KMS-11 (cell line): ENCODE measurements at regions not wholly inside any gene's neighbourhood (a gene's known extent, or its start where the extent isn't known, plus 50 kb on each side); places are given as distances from the start of the nearest gene placed in this dataset.

ENCODE experiments used
- H2AFZ ChIP-seq: fragments of 200-600 bp; sonication (generic); 2 replicates; pipeline ENCODE4 v1.6.1; 2016; ENCODE audit warnings: antibody characterized with exemption, mixed run types, low read depth
- H3K27ac ChIP-seq: fragments of 200-600 bp; sonication (generic); 2 replicates; pipeline ENCODE4 v1.6.1; 2016; ENCODE audit warnings: mild to moderate bottlenecking, mixed run types
- H3K27me3 ChIP-seq: fragments of 200-600 bp; sonication (generic); 2 replicates; pipeline ENCODE4 v1.6.1; 2017; ENCODE audit warnings: mild to moderate bottlenecking, low read depth, mixed run types, moderate library complexity; ENCODE audit not compliant: insufficient read depth
- H3K36me3 ChIP-seq: fragments of 200-600 bp; sonication (generic); 2 replicates; pipeline ENCODE4 v1.6.1; 2017; ENCODE audit warnings: mild to moderate bottlenecking, mixed run types; ENCODE audit not compliant: insufficient read depth
- H3K4me1 ChIP-seq: fragments of 200-600 bp; sonication (generic); 2 replicates; pipeline ENCODE4 v1.6.1; 2016; ENCODE audit warnings: mild to moderate bottlenecking, low read depth, mixed run types; ENCODE audit not compliant: poor library complexity, severe bottlenecking
- H3K4me2 ChIP-seq: fragments of 200-600 bp; sonication (generic); 2 replicates; pipeline ENCODE4 v1.7.0; 2016; ENCODE audit warnings: mild to moderate bottlenecking, mixed run types
- H3K4me3 ChIP-seq: fragments of 200-600 bp; sonication (generic); IDR thresholded peaks from 2 replicates; pipeline ENCODE4 v1.6.1; 2017; ENCODE audit warnings: low read depth, low read length, mixed read lengths; ENCODE audit not compliant: insufficient read depth
- H3K79me2 ChIP-seq: fragments of 200-600 bp; sonication (generic); 2 replicates; pipeline ENCODE4 v1.6.1; 2016; ENCODE audit warnings: low read depth, mixed run types; ENCODE audit not compliant: insufficient read depth
- H3K9ac ChIP-seq: fragments of 200-600 bp; sonication (generic); 2 replicates; pipeline ENCODE4 v1.6.1; 2016; ENCODE audit warnings: mild to moderate bottlenecking, mixed run types
- H4K20me1 ChIP-seq: fragments of 200-600 bp; sonication (generic); 2 replicates; pipeline ENCODE4 v1.6.1; 2016; ENCODE audit warnings: mild to moderate bottlenecking, mixed run types; ENCODE audit not compliant: insufficient read depth
- TF ChIP-seq, protein P1 (sequence below): fragments of 200-600 bp; sonication (generic); conservative IDR thresholded peaks from 2 replicates; pipeline ENCODE4 v1.6.1; 2017; ENCODE audit warnings: low read depth, mild to moderate bottlenecking, antibody characterized with exemption, low read length, moderate library complexity, mixed read lengths

DNA sequence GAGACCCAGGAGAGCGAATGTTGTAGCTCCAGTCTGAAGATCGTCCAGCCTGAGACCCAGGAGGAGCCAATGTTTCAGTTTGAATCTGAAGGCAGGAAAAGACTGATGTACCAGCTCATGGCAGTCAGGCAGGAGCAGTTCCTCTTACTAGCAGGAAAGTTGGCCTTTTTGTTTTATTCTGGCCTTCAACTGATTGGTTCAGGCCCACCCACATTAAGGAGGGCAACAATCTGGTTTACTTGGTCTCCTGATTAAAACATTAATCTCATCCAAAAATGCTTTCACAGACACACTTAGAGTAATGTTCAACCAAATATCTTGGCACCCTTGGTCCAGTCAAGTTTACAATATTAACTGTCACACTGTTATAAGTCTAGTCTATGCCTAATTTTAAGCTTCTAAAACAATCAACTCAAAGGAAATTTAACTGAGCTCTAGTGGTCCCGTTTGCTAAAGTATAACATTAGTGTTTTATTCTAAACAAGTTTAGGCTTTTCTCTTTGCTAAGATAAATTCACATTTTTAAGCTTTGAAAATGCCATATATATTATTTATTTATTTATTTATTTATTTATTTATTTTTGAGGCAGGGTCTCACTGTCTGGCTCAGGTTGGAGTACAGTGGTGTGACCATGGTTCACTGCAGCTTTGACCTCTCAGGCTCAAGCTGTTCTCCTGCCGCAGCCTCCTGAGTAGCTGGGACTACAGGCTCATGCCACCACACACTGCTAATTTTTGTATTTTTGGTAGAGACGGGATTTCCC is 275.5 kb upstream of the SLC35B3 start:
- H3K36me3 ChIP-seq, result no peaks in the 10 kb centered on the region
- no peaks in the 10 kb centered on the region for H4K20me1 ChIP-seq

DNA sequence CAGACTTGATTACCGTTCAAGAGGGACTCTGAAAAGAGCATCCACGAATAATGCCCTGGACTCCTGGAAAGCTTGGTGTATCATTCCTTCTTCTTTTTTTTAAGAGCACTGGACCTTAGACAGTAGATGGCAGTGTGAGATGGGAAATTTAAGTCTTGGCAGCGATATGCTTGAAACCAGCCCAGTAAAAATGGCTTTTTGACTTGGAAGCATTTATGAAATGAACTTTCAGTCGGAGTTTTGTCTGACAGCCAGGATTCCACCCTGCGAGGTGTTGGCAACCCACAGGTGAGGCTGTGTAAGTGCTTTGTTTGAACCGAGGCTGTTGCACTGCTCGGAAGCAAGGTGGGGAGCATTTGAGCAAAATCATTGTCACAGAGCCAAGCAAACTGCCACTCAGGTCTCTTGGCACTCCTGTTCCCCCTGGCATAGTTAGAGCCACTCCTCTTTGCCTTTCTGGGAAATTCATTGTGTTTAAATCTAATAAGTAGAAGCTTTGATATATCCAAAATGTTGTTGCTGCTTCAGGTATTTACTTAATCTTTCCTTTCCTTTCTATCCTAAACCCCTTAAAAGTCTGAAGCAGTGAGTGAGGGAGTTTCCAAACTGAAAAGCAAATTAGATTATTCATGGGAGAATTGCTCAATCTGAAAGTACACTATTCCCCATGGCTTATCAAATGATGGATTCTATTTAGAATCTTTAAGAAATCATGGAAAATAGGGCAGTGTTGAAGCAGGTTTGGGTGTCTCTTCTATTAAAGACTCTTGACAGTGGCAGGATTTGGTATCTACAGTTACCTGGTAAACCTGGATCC is 272.8 kb upstream of the SLC35B3 start:
- Histone ChIP-seq H3K27me3 (no peaks in the 10 kb centered on the region), H3K4me2 (no peak overlapping the region), H3K4me3 (no peak overlapping the region), H4K20me1 (no peaks in the 10 kb centered on the region), H3K36me3 (no peaks in the 10 kb centered on the region), H3K9ac (no peak overlapping the region), H2AFZ (no peak overlapping the region), H3K27ac (no peak overlapping the region), H3K4me1 (no peaks in the 10 kb centered on the region), H3K79me2 (no peaks in the 10 kb centered on the region)
- TF ChIP-seq, protein P1, sequence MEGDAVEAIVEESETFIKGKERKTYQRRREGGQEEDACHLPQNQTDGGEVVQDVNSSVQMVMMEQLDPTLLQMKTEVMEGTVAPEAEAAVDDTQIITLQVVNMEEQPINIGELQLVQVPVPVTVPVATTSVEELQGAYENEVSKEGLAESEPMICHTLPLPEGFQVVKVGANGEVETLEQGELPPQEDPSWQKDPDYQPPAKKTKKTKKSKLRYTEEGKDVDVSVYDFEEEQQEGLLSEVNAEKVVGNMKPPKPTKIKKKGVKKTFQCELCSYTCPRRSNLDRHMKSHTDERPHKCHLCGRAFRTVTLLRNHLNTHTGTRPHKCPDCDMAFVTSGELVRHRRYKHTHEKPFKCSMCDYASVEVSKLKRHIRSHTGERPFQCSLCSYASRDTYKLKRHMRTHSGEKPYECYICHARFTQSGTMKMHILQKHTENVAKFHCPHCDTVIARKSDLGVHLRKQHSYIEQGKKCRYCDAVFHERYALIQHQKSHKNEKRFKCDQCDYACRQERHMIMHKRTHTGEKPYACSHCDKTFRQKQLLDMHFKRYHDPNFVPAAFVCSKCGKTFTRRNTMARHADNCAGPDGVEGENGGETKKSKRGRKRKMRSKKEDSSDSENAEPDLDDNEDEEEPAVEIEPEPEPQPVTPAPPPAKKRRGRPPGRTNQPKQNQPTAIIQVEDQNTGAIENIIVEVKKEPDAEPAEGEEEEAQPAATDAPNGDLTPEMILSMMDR, result no peak

More for the DNA sequence above, 275.5 kb upstream of the SLC35B3 start:
- Histone ChIP-seq H3K4me2 (no peak overlapping the region), H3K27me3 (no peaks in the 10 kb centered on the region), H3K4me1 (no peaks in the 10 kb centered on the region), H2AFZ (no peak overlapping the region), H3K79me2 (no peaks in the 10 kb centered on the region), H3K9ac (no peak overlapping the region), H3K27ac (no peak overlapping the region), H3K4me3 (no peak overlapping the region)
- TF ChIP-seq, protein P1, result no peak

DNA sequence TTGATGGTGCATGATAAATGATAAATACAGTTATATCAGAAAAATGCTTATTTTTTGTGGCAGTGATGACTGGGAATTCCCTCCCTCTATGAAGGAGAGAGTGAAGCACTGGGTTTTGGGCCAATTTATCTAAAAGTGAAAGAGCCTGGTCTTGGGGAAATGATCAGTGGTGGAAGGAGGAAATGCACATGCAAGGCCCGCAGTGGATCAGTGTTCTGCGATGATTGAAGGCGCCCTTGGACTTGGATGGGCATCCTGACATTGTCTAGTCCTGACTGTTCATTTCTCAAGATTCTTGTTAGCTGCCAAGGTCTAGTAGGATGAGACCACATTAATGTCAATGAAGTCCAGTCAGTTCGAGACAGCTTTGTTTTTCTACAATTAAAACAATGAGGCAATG is 272.0 kb upstream of the SLC35B3 start:
- H3K27ac ChIP-seq, result no peak overlapping the region
- H3K36me3 ChIP-seq, result no peaks in the 10 kb centered on the region
- H3K4me3 ChIP-seq, result no peak overlapping the region
- TF ChIP-seq, protein P1, result no peak
- H3K79me2 ChIP-seq, result no peaks in the 10 kb centered on the region
- no peak overlapping the region for H3K9ac ChIP-seq
- H2AFZ ChIP-seq, result no peak overlapping the region
- H3K4me2 ChIP-seq, result no peak overlapping the region
- H4K20me1 ChIP-seq, result no peaks in the 10 kb centered on the region
- H3K27me3 ChIP-seq, result no peaks in the 10 kb centered on the region
- H3K4me1 ChIP-seq, result no peaks in the 10 kb centered on the region

DNA sequence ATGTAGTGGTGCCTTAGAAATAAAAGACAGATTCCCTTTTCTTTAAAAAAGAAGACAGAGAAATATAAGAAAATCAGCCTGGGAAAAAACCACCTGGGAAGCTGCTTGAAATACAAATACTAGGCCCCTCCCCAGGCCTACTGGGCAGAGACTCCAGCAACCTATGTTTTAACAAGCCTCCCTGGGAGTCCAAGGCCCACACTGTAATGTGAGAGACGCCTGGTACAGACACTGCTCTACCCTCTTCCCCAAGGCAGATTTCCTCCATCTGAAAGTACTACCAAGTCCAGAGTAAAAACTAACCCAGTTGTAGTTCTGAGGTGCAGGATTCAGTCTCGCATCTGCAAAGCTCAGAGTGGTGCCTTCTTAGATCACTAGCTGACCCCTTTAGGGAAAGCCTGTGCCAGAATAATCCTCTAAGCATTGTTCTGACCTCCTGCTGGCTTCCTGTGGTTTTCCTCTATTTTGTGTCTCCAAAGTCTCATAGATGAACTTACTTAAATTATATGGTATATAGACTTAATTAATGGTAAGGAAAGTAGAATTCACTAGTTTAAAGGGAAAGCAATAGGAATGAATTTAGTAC is 270.2 kb upstream of the SLC35B3 start:
- Histone ChIP-seq H2AFZ (no peak overlapping the region), H3K4me1 (no peaks in the 10 kb centered on the region), H3K36me3 (no peaks in the 10 kb centered on the region), H3K9ac (no peak overlapping the region), H4K20me1 (no peaks in the 10 kb centered on the region), H3K27me3 (no peaks in the 10 kb centered on the region), H3K27ac (no peak overlapping the region), H3K79me2 (no peaks in the 10 kb centered on the region), H3K4me3 (no peak overlapping the region), H3K4me2 (no peak overlapping the region)
- TF ChIP-seq, protein P1, result no peak
